Stimulated activated naive CD4-positive, alpha-beta T cell (primary cell): ENCODE measurements at regions not wholly inside any gene's neighbourhood (a gene's known extent, or its start where the extent isn't known, plus 50 kb on each side); places are given as distances from the start of the nearest gene placed in this dataset.
A peak's percentile ranks its signal among the peaks of the same experiment; 100 is the strongest.
"Not testable (repeated sequence)": the region's sequence is repeated elsewhere in the genome, so short reads cannot be mapped to it uniquely, and the experiment has no call there.

Source experiments
- DNase-seq, 6 experiments: peaks; one replicate each; lab custom pipeline; 2025; lab: John Stamatoyannopoulos, UW

- DNase-seq, result no peak
These were observed 504.6 kb upstream of the NR5A2 start for GRCh38 chr1:199522936-199523335.

GRCh38 chr1:199529324-199529723 lies 498.2 kb upstream of the NR5A2 start:
- no peak for DNase-seq

GRCh38 chr1:199533361-199533760 lies 494.1 kb upstream of the NR5A2 start:
- DNase-seq, result not testable (repeated sequence)

- DNase-seq, result no peak
These were observed 481.7 kb upstream of the NR5A2 start for GRCh38 chr1:199545780-199546179.

- no peak for DNase-seq
These were observed 481.2 kb upstream of the NR5A2 start for GRCh38 chr1:199546323-199546722.

- DNase-seq, result no peak
These were observed 478.1 kb upstream of the NR5A2 start for GRCh38 chr1:199549421-199549820.

- DNase-seq, result no peak
These were observed 477.1 kb upstream of the NR5A2 start for GRCh38 chr1:199550199-199551065.

- peak in 2 of 6 experiments; percentile 4 to 8 for DNase-seq
These were observed 475.4 kb upstream of the NR5A2 start for GRCh38 chr1:199551967-199552565.

GRCh38 chr1:199553104-199553503 lies 474.4 kb upstream of the NR5A2 start:
- no peak for DNase-seq

- no peak for DNase-seq
These were observed 466.2 kb upstream of the NR5A2 start for GRCh38 chr1:199561334-199561733.

- no peak for DNase-seq
These were observed 454.5 kb upstream of the NR5A2 start for GRCh38 chr1:199573047-199573446.

- DNase-seq, result no peak
These were observed 452.6 kb upstream of the NR5A2 start for GRCh38 chr1:199574950-199575349.

- no peak for DNase-seq
These were observed 447.2 kb upstream of the NR5A2 start for GRCh38 chr1:199580300-199580699.

GRCh38 chr1:199585392-199585791 lies 442.1 kb upstream of the NR5A2 start:
- no peak for DNase-seq

GRCh38 chr1:199590708-199591107 lies 436.8 kb upstream of the NR5A2 start:
- no peak for DNase-seq

- no peak for DNase-seq
These were observed 436.0 kb upstream of the NR5A2 start for GRCh38 chr1:199591468-199591867.

GRCh38 chr1:199593475-199593874 lies 434.0 kb upstream of the NR5A2 start:
- DNase-seq, result no peak

- DNase-seq, result not testable (repeated sequence)
These were observed 431.1 kb upstream of the NR5A2 start for GRCh38 chr1:199596448-199596847.

- DNase-seq, result no peak
These were observed 430.4 kb upstream of the NR5A2 start for GRCh38 chr1:199597152-199597551.

- no peak for DNase-seq
These were observed 419.1 kb upstream of the NR5A2 start for GRCh38 chr1:199608414-199608813.

GRCh38 chr1:199612976-199613774 lies 414.3 kb upstream of the NR5A2 start:
- no peak for DNase-seq

GRCh38 chr1:199616947-199617346 lies 410.6 kb upstream of the NR5A2 start:
- no peak for DNase-seq

GRCh38 chr1:199619223-199619622 lies 408.3 kb upstream of the NR5A2 start:
- no peak for DNase-seq
